ENCODE measurements at regions not wholly inside any gene's neighbourhood (a gene's known extent, or its start where the extent isn't known, plus 50 kb on each side); places are given as distances from the start of the nearest gene placed in this dataset.
A peak's percentile ranks its signal among the peaks of the same experiment; 100 is the strongest.

DNA sequence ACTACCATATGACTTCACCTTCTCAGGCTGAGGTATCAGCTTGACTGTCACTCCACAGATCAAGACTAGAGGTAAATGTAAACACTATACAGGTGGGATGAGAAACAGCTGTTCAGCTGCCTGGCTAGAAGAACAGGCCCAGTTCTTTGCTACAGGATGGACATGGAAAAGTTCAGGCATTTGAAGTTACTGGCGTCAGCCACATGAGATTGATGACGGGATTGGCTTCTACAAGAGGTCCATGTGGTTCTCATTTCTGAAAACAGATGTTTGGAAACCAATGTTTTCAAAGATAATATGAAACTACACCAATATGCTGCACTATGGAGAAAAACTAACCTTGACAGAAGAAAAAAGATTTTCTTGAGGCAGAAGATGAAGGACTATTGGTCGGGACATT lies 324.1 kb downstream of the CDH10 start:
- Mint-ChIP-seq H3K27ac (no peak overlapping the region), H3K9me3 (peaks cover 3 to 14% of the 10 kb centered on the region in 2 donors), H3K4me1 (no peaks in the 10 kb centered on the region), H3K36me3 (no peaks in the 10 kb centered on the region), H3K27me3 (no peaks in the 10 kb centered on the region), H3K4me3 (no peak overlapping the region)
- no peak for ATAC-seq (replicated peaks)
- DNase-seq, result no peak

DNA sequence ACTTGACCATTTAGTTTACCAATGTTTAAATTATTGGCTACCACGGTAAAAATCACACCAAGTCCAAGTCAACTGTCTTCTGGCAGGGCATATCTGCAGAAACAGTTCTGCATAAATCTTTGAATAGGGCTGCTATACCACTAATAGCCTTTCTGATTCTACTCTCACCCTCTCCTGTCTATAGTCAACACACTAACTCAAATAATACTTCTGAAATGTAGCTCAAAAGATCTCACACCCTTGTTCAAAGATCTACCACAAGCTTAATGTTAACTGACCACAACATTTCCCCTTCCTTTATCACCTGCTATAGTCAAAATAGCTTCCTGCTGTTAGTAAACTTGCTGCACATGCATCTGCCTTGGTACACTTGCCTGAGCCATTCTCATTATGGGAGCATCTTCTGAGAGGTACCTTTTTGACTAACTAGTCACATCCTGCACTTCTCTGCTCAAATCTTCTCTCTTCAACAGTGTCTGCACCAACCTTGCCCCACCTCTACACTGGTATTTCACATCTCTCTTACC lies 319.4 kb downstream of the CDH10 start:
- no peaks in the 10 kb centered on the region for H3K4me1 Mint-ChIP-seq
- H3K4me3 Mint-ChIP-seq, result no peak overlapping the region
- H3K9me3 Mint-ChIP-seq, result peaks cover 4 to 9% of the 10 kb centered on the region in 2 donors
- H3K27ac Mint-ChIP-seq, result no peak overlapping the region
- H3K27me3 Mint-ChIP-seq, result no peaks in the 10 kb centered on the region
- ATAC-seq (replicated peaks) (no peak), DNase-seq (no peak)
- H3K36me3 Mint-ChIP-seq, result no peaks in the 10 kb centered on the region

DNA sequence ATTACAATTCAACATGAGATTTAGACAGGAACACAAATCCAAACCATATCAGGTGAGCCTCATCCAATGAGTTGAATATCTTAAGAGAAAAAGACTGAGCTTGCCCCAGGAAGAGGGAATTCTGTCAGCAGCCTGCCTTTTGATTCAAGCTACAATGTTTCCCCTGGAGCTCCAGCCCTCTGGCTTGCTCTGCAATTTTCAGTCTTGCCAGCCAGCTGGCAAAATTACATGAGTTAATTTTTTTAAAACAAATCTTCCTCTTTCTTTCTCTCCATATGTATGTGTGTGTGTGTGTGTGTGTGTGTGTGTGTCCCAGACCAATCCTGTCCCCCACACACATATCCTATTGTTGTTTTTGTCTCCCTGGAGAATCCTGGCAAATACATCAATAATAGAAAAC lies 313.2 kb downstream of the CDH10 start:
- no peaks in the 10 kb centered on the region for H3K4me1 Mint-ChIP-seq

DNA sequence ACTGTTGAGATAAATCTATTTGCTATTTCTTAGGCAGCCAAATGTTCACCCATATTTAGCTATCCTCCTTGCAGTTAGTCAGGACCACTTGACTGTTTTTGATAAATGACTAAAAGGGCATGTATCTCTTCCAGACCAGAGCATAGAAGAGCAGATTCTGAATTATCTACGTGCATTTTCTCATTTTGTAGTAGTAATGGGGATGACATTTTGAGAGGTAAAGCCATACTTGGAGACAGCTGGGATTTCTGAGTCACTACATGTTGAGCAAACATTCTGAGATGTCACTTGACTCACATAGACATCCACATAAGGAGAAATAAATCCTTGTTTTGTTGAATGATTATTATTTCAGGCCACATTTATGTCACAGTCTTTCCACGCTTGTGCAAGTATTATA lies 297.6 kb downstream of the CDH10 start:
- no peak overlapping the region for H3K27ac Mint-ChIP-seq

More for the DNA sequence above, 313.2 kb downstream of the CDH10 start:
- Mint-ChIP-seq H3K4me3 (no peak overlapping the region), H3K27ac (no peak overlapping the region), H3K9me3 (peaks cover 4 to 9% of the 10 kb centered on the region in 2 donors), H3K36me3 (no peaks in the 10 kb centered on the region), H3K27me3 (no peaks in the 10 kb centered on the region)
- no peak for DNase-seq
- no peak for ATAC-seq (replicated peaks)

DNA sequence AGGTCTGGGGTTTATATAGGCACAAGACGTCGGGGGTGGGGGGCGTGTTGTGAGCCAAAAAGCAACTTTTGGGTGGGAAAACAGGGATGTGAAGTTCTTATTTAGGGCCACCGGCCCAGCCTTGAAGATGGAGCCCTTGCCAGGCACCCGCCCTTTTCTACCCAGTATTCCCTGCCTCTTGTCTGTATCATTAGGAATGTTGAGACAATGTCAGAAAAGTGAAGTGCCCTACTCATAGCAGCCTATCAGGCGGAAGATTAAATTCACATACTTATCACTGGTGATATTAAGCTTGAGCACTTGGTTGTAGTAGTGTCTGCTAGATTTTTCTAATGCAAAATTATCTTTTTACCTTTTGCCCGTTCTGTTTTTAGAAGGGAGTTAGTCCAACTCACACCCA lies 293.5 kb downstream of the CDH10 start:
- no peak for ATAC-seq (replicated peaks)
- Mint-ChIP-seq H3K4me3 (no peak overlapping the region), H3K27me3 (no peaks in the 10 kb centered on the region), H3K9me3 (peaks cover 2 to 4% of the 10 kb centered on the region in 2 donors), H3K36me3 (no peaks in the 10 kb centered on the region), H3K4me1 (no peaks in the 10 kb centered on the region), H3K27ac (no peak overlapping the region)
- no peak for DNase-seq

More for the DNA sequence above, 297.6 kb downstream of the CDH10 start:
- Mint-ChIP-seq H3K9me3 (peaks cover 0 to 4% of the 10 kb centered on the region in 2 donors), H3K27me3 (no peaks in the 10 kb centered on the region), H3K4me3 (no peak overlapping the region), H3K4me1 (no peaks in the 10 kb centered on the region), H3K36me3 (no peaks in the 10 kb centered on the region)
- ATAC-seq (replicated peaks) (no peak), DNase-seq (no peak)

DNA sequence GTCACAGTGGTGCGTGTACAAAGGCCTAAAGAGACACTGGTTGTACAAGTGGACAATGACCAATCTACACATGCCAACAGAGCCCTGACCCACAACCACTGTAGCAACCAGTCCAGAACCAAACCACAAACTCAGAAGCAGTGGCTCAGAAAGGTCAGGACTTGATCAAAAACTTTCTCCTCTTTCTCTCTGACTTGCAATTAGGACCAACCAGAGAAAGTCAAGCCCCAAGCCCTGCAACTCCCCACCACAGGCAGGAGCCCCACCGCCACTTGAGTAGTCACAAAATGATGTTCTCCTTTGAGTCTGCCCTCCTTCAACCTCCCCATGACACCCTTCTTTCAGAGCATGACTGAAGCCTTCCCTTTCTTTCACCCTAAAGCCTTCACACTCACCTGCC lies 291.8 kb downstream of the CDH10 start:
- no peaks in the 10 kb centered on the region for H3K27me3 Mint-ChIP-seq
- ATAC-seq (replicated peaks) (no peak), DNase-seq (no peak)
- no peak overlapping the region for H3K27ac Mint-ChIP-seq
- no peaks in the 10 kb centered on the region for H3K36me3 Mint-ChIP-seq
- no peak overlapping the region for H3K4me3 Mint-ChIP-seq
- H3K4me1 Mint-ChIP-seq, result no peaks in the 10 kb centered on the region
- H3K9me3 Mint-ChIP-seq, result peaks cover 4% of the 10 kb centered on the region in 2 donors

DNA sequence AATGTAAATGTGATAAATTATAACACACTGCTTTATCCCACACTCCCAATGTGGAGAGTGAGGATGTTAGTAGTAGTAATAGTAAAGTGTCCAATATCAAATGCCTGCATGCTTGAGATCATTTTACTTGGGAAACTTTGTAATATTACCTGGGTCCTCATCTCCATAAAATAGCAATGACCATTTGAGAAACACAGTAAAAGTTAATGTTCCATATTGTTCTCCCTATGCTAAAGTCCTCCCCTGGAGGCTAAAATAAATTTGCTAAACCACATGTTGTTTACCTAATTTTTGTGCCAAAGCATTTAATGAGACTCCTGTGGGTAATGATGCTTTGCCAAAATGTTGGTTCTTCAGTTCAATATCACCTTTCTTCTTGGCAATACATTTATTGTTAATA lies 291.2 kb downstream of the CDH10 start:
- no peaks in the 10 kb centered on the region for H3K27me3 Mint-ChIP-seq
- no peak overlapping the region for H3K4me3 Mint-ChIP-seq
- H3K36me3 Mint-ChIP-seq, result no peaks in the 10 kb centered on the region
- no peak overlapping the region for H3K27ac Mint-ChIP-seq
- no peak for DNase-seq
- peaks cover 4% of the 10 kb centered on the region in 2 donors for H3K9me3 Mint-ChIP-seq
- no peak for ATAC-seq (replicated peaks)
- H3K4me1 Mint-ChIP-seq, result no peaks in the 10 kb centered on the region

DNA sequence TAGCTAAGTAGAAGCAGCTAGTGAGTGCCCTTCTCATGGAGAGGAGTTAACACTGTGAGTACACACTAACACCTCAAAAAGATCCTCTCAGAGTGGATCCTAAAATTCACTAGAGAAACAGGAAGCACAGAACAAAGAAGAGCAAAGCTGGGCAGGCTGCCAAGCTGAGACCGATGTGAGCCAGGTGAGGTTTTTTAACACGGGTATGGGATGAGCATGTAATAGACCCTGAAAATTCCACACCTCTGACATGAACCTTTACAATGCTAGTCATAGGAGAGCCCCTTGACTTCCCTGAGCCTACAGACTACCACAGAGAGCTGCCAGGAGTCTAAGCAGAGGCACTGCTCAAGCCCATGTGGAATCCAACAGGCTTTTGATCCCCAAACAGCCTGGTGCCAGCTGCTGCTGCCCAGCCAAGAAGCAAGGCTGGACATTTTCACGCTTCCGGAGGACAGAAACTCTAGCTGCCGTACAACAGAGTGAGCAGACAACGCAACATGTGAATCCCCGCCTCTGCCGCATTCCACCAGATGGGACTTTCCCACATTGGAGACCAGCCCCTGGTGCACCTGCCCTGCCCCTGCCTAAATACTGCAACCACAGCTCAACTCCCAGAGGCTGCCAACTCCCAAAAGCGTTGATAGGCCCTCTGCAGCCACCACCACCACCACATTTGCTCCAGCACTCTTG lies 280.8 kb downstream of the CDH10 start:
- Mint-ChIP-seq H3K27ac (no peak overlapping the region), H3K4me3 (no peak overlapping the region), H3K27me3 (no peaks in the 10 kb centered on the region), H3K4me1 (no peaks in the 10 kb centered on the region), H3K36me3 (no peaks in the 10 kb centered on the region), H3K9me3 (peaks cover 6 to 7% of the 10 kb centered on the region in 2 donors)
- DNase-seq, result no peak
- peak in 1 of 2 donors; percentile 23 for ATAC-seq (replicated peaks)

DNA sequence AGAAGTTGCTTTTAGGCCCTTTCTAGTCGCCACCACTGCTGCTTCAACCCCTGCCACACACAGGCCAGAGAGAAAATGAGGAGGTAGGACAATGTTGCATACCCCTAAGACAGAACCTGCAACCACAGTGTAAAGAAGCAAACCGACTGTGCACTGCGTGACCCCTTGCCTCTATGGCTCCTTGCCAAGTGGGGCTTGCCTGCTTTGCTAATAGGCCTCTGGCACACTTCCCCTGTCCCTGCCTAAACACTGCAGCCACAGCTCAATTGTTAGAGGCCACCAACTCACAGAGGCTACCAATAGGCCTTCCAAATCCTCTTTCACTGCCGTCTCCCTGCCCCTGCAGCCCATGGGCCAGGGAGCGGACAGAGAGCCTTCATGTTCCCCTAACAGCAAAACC lies 280.1 kb downstream of the CDH10 start:
- ATAC-seq (replicated peaks) (no peak), DNase-seq (no peak)
- Mint-ChIP-seq H3K4me3 (no peak overlapping the region), H3K27ac (no peak overlapping the region), H3K9me3 (peaks cover 6 to 7% of the 10 kb centered on the region in 2 donors), H3K4me1 (no peaks in the 10 kb centered on the region), H3K36me3 (no peaks in the 10 kb centered on the region), H3K27me3 (no peaks in the 10 kb centered on the region)

DNA sequence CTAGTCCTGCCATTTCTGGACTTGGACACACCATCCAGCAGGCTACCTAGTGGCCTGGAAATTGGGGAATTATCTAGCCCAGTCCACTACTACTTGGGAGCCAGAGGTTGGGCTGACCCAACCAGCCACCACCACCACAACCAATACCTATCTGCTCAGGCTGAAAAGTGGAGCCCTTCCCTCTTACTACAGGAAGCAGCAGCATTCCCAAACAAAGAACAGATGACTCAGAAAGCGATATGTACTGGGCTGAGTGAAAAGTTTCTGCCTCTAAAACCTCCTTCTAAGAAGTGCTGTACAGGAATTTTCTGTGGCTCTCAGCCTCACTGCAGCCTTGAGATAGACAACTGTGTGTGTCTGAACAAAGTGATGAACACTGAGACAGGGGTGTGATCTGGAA lies 279.4 kb downstream of the CDH10 start:
- Mint-ChIP-seq H3K27me3 (no peaks in the 10 kb centered on the region), H3K4me1 (no peaks in the 10 kb centered on the region), H3K9me3 (peaks cover 6 to 7% of the 10 kb centered on the region in 2 donors), H3K27ac (no peak overlapping the region), H3K36me3 (no peaks in the 10 kb centered on the region), H3K4me3 (no peak overlapping the region)
- ATAC-seq (replicated peaks) (no peak), DNase-seq (no peak)

DNA sequence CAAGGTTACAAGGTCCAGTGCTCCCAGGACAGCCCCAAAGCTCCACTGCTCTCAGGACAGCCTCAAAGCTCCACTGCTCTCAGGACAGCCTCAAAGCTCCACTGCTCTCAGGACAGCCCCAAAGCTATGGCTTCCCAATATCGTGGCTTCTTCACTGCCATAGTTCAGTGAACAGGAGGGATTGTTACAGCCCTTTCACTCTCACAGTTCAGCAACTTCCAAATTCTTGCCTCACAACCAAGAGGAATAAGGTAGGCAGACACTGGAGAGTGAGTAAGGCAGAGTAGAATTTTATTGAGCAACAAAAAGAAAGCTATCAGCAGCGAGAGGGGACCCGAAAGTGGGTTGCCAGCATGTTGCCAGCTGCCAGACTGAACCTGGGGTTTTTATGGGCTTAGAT lies 277.6 kb downstream of the CDH10 start:
- Mint-ChIP-seq H3K36me3 (no peaks in the 10 kb centered on the region), H3K4me1 (no peaks in the 10 kb centered on the region), H3K27ac (no peak overlapping the region), H3K4me3 (no peak overlapping the region), H3K27me3 (no peaks in the 10 kb centered on the region), H3K9me3 (peaks cover 4% of the 10 kb centered on the region in 2 donors)
- ATAC-seq (replicated peaks) (no peak), DNase-seq (no peak)

DNA sequence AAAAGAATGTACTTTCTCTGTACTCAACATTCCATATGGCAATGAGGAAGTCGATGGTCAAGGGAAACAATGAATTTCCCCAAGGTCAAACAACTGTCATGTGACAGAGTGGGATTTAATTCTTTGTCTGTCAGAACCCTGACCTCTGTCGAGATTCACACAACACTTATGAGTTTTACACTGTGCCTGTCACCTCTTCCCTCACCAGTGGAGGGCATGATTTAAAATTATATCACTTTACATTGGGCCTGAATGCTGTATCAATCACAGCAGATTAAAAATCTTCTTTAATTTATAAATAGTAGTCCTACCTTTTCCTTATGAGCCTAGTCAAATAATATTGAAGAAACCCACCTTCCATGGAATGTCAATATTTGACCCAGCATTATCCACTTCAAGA lies 276.7 kb downstream of the CDH10 start:
- no peak for DNase-seq
- no peak for ATAC-seq (replicated peaks)
- Mint-ChIP-seq H3K4me1 (no peaks in the 10 kb centered on the region), H3K27ac (no peak overlapping the region), H3K27me3 (no peaks in the 10 kb centered on the region), H3K4me3 (no peak overlapping the region), H3K36me3 (no peaks in the 10 kb centered on the region), H3K9me3 (peaks cover 4% of the 10 kb centered on the region in 2 donors)

DNA sequence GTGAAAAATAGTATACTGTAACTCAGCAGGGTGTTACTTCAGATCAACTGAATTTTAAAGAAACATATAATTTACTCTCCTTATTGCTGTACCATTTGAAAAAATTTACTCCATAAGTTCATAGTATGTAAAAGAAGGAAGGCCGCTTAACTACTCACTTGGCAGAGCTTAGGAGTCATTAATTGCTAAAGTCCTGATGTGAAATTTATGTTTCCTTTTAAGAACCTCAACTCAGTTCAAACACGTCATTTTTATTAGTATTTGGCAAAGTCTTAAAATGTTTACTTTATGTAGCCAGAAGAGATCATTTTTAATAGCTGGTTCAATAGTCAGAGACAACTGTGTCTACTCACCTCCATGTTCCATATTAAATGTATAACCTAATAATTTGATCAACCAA lies 268.6 kb downstream of the CDH10 start:
- H3K27ac Mint-ChIP-seq, result no peak overlapping the region
- no peaks in the 10 kb centered on the region for H3K27me3 Mint-ChIP-seq
- no peaks in the 10 kb centered on the region for H3K4me1 Mint-ChIP-seq
- DNase-seq (no peak), ATAC-seq (replicated peaks) (no peak)
- H3K36me3 Mint-ChIP-seq, result no peaks in the 10 kb centered on the region
- H3K4me3 Mint-ChIP-seq, result no peak overlapping the region
- H3K9me3 Mint-ChIP-seq, result peaks cover 0 to 4% of the 10 kb centered on the region in 2 donors

DNA sequence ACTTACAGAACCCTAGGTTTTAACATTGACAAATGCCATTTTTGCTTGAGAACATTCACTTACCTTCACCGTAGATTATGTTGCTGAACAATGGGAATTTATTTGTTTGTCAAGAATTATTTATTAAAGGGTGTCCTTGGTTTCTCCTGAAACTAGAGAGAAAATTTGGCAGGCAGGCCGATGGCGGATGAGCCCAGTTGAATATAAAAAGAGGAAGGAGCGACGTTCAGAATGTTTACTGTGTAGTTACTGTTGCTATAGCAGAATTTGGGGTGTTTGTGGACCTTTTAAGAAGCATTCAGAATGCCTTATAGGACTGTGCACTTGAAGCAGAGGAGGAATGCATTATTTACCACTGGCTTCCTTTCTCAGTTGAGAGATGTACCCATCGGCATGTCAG lies 268.2 kb downstream of the CDH10 start:
- Mint-ChIP-seq H3K4me3 (no peak overlapping the region), H3K9me3 (peaks cover 0 to 4% of the 10 kb centered on the region in 2 donors), H3K36me3 (no peaks in the 10 kb centered on the region), H3K27ac (no peak overlapping the region), H3K27me3 (no peaks in the 10 kb centered on the region), H3K4me1 (no peaks in the 10 kb centered on the region)
- ATAC-seq (replicated peaks) (no peak), DNase-seq (no peak)

DNA sequence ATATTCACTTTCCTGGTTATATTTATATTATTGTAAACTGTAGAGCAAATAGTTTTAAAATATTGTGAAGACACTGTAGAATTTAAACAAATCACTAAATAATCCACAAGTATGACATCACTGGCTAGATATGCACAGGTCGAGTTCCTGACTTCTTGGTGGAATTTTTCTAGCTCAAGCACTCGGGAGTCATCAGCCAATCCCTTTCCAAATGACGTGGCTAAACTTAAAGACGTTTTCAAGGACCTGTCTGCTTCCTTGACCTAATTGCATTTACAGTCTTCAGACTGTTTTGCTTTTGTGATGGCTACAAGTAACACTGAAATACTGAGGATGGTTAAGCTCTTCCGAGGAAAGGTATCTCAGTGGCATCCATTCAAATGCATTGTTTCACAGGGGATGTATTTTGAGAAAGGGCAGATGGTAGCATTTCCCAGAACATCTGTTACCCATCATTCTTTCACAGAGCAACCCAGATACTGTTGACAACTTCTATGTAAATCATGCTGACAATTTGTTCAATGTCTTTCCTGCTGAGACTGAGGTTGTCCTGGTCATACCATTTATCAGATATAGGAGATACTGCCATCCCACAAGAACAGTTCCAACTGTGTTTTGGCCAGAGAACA lies 262.8 kb downstream of the CDH10 start:
- Mint-ChIP-seq H3K9me3 (no peaks in the 10 kb centered on the region), H3K4me3 (no peak overlapping the region), H3K36me3 (no peaks in the 10 kb centered on the region), H3K4me1 (no peaks in the 10 kb centered on the region), H3K27me3 (no peaks in the 10 kb centered on the region), H3K27ac (no peak overlapping the region)
- no peak for ATAC-seq (replicated peaks)
- DNase-seq, result no peak
